NCI-H2227 (cell line): ENCODE measurements at regions not wholly inside any gene's neighbourhood (a gene's known extent, or its start where the extent isn't known, plus 50 kb on each side); places are given as distances from the start of the nearest gene placed in this dataset.

ENCODE experiments used
- DNase-seq: peaks from one replicate; lab custom pipeline; 2025; ENCODE audit not compliant: unreplicated experiment; lab: John Stamatoyannopoulos, UW

DNA sequence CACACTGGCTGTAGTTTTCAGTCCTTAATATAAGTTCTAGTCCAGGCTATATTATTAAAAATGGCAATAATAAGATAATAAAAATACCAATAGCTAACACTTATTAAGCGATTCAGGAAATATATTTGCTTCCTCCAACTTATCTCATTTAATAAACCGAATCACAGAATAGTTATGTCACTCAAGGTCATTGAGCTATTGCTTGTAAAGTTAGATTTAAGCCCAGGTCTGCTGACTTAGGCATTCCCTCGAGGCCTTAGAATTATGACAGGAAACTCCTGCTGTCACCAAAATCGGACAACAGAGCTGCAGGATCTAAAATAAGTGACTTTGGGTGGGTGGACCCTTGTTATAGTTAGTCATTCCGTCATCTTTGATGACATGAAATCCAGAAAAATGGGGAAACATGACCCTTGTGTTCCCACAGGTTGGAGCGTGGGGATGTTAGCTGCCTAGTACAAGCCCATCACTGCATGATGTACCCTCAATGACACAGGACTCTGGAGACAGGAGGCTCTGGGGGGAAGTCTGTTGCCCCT lies 181.3 kb upstream of the PHYHIPL start:
- DNase-seq: no peak

GRCh38 chr10:58996063-58996462 lies 180.4 kb upstream of the PHYHIPL start:
- DNase-seq: no peak

GRCh38 chr10:58996866-58997265 lies 179.6 kb upstream of the PHYHIPL start:
- no peak for DNase-seq

GRCh38 chr10:58998924-58999713 lies 177.3 kb upstream of the PHYHIPL start:
- no peak for DNase-seq

GRCh38 chr10:59000162-59000825 lies 176.1 kb upstream of the PHYHIPL start:
- DNase-seq: no peak

- DNase-seq: no peak
These were observed 174.4 kb upstream of the PHYHIPL start for GRCh38 chr10:59002011-59002410.

DNA sequence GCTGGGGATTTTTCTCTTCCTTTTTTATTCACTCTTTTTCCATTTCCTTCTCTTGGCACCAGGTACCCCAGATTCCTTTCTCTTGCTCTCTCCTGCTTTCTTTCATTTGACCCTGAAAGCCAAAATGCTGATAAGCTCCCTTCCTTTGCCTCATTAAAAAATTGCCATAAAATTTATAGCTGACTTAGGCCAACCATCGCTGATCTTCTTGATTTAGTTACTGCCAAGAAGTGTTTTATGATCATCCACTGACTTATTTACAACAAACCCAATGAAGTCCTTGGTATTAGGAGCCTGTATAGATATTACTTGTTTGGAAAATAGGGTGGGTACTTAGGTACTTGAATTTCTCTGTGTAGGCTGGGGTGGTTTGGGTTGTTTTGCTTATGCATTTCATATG lies 173.2 kb upstream of the PHYHIPL start:
- DNase-seq: no peak

DNA sequence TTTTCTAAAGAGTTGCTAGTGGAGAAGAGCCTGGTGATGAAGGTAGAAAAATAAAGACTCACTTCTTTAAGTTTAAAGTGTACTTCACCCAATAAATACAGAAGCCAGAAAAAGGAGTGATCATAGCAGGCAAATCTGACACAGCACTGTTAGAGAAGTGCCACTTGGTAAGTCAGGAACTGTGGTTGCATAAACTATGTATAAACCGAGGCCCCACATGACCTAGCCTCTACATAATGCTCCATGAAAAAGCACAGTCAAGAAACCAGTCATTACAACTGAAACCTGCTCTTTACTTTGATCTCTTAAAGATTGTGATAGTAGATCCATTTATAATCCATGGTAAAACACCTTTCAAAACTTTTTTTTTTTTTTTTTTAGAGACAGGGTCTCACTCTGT lies 172.1 kb upstream of the PHYHIPL start:
- no peak for DNase-seq

DNA sequence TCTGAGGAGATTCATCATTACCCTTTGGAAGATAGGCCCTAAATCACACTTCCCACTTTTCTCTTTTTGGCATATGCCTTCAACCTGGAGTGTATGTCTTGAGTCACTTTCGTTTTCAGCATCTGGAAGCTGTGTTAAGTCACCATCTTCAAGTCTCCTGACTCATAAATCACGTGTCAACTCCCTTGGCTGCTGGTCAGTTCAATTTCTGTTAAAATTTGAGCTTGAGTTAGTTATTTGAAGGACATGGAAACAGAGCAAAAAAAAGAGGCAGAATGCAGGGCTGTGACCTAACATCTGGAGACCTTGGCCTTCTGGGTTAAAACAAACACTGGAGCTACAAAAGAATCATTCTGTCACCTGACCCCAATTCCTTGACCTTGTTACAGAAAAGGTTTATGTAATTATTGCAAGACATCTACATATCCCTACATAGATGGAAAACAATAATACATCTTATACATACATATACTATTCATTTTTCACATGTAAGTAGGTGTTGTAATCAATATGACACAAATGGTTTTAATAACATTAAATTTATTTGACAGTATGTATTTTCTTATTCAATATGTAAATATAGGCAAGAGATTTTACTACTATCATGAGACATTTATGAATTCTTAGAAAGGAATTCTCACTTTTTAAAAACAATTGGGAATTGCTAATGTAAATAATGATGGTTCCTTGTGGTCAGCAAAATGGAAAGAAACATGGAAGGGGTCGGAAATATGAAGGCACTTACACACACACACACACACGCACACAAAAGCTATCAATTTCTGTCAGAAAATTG lies 169.7 kb upstream of the PHYHIPL start:
- DNase-seq: no peak

GRCh38 chr10:59007307-59008025 lies 169.0 kb upstream of the PHYHIPL start:
- no peak for DNase-seq

DNA sequence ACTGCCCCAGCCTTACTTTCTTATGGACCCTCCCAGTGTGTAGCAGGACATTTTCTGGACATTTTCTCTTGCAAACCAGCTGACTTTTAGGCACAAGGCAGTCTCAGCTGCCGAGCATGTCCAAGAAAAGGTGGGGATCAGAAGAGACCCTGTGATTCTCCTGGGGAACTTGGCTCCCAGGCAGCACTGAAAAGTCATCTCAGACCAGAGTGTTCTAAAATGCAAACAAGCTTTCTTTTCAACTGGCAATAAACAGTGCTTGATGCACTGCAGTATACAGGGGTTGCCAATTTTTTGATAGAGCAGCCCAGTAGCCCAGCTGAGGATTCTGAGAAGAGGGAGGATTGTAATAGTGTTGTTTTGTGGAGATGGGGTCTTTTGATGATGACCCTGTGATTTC lies 168.0 kb upstream of the PHYHIPL start:
- DNase-seq: no peak

DNA sequence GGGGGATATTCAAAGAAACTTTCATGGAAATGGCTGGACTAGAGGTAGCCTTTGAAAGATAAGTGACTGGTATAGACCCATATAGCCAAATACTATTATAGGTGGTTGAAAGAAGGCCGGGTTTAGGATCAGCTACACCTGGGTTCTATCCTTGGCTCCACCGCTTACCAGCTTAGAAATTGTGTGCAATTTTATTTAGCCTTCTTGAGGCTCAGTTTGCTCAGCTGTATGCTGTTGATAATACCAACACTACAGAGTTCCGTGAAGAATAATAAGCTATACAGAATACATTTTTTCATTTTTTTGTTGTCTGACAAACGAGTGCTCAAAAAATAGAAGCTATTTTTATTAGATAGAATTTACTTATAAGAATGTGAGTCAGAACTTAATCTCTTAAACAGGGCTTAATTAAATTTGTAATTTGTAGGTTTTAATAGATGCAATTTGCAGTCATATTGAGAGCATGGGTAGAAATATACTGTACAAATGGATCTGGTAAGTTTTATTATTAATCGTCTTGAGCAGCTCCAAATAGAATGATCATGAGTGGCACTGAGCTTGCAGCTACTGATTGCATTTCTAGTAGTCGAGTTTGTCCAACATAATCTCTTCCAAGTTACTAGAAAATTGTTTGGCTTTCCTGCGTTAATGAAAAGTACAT lies 164.3 kb upstream of the PHYHIPL start:
- no peak for DNase-seq

DNA sequence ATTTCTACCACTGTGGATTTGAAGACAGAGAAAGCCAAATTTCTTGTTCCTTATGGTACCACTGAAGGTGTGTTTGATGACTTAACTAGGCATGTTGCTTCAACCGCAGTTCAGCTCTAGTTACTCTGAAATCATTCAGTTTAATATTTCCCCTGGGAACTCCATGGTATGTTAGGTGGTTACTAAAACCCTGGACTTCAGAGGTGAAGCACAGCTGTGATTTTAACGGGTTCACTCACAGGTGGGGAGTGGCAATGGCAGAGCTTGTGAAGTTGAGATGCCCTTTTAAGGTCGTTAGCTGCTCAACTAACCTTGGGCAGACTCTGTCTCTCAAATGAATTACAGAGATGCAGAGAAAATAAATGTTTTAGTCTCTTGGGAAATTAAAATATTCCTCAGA lies 163.6 kb upstream of the PHYHIPL start:
- DNase-seq: no peak

DNA sequence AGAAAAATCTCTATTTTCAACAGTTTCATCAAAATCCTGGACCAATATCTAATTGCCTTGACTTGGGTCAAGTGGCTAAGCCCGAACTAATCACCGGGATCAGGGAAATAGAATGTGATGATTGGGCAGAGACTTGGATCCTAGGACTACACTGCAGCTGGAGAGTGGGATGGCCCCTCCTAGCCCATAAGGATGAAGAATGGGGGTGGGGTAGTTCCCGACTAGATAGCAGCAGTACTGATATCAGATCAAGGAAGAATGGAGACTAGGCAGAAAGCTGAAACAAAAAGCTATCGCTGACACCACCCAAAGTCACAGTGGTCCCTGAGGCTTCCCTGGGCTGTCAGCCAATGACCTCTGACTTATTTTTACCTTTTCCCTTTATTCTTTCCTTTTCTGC lies 160.4 kb upstream of the PHYHIPL start:
- DNase-seq: no peak

GRCh38 chr10:59018977-59019376 lies 157.5 kb upstream of the PHYHIPL start:
- DNase-seq: peak; percentile 24

DNA sequence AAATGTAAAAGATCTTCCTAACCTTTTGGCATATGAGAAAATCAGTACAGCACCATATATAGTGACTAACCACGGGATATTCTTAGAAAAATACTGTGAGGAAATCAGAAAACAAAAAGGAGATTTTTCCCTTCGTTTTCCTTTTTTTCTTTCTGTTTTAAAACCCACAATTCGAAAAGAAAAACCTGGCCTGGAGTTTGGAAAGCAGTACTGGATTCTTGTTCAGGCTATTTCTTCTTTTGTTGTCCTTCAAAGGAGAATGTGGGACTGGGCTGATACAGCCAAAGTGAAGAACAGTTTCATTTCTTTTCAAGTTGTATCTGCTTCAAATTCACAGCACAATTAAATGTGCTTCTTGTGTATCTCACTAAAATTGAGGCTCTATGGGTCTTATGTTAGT lies 156.8 kb upstream of the PHYHIPL start:
- peak; percentile 27 for DNase-seq

- DNase-seq: no peak
These were observed 155.9 kb upstream of the PHYHIPL start for GRCh38 chr10:59020502-59020901.

DNA sequence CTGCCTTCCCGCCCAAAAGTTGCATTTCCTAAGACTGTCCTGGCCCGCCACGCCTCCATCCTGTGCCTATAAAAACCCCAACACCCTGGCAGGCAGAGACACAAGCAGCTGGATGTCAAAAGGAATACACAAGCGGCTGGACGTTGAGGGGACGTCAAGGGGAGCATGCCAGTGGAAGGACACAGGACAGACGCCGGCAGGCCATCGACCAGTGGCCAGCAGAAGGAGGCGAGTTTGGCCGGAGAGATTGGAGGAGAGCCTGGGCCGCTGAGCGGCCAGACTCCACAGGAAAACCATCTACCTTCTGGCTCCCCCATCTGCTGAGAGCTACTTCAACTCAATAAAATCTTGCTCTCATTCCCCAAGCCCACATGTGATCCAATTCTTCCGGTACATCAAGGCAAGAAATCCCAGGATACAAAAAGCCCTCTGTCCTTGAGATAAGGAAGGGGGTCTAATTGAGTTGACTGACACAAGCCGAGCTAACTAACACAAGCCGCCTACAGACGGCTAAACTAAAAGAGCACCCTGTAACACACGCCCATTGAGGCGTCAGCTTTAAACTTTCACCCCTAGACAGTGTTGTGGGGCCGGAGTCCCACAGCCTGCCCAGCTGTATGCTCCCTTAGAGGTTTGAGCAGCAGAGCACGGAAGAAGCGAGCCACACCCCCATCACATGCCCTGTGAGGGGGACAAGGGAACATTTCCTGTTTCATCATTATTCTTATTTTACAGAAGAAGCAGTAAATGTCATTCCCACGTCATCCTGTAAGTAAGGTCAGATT lies 150.3 kb upstream of the PHYHIPL start:
- no peak for DNase-seq

GRCh38 chr10:59027975-59028655 lies 148.3 kb upstream of the PHYHIPL start:
- DNase-seq: no peak
